K562 (cell line): ENCODE measurements at regions not wholly inside any gene's neighbourhood (a gene's known extent, or its start where the extent isn't known, plus 50 kb on each side); places are given as distances from the start of the nearest gene placed in this dataset.

Experiments used
- CTCF ChIP-seq, 3 experiments: IDR thresholded peaks in 2 of 3; conservative IDR thresholded peaks in 1 of 3; 2 replicates each; pipeline ENCODE4 v1.5.1; 2011 to 2012; ENCODE audit warnings: low read length in 3 of 3, mild to moderate bottlenecking in 3 of 3, control low read depth in 2 of 3, improper control_type of control experiment in 1 of 3, inconsistent platforms in 1 of 3, low read depth in 1 of 3, mixed read lengths in 1 of 3, moderate library complexity in 1 of 3; ENCODE audit not compliant: insufficient read depth in 2 of 3
- GTF2F1 ChIP-seq: IDR thresholded peaks from 2 replicates; pipeline ENCODE4 v1.6.1; 2011; ENCODE audit warnings: low read depth, low read length, improper control_type of control experiment
- PHTF2 ChIP-seq: fragments of 250-450 bp; sonication (Bioruptor Pico); IDR thresholded peaks from 2 replicates; pipeline ENCODE4 v1.5.0; 2021; ENCODE audit warnings: mild to moderate bottlenecking
- POLR2AphosphoS5 ChIP-seq: IDR thresholded peaks from 2 replicates; pipeline ENCODE4 v1.6.1; 2011; ENCODE audit warnings: mild to moderate bottlenecking, low read depth, low read length, moderate library complexity; ENCODE audit not compliant: control insufficient read depth, insufficient read depth
- RCOR1 ChIP-seq, 2 experiments: IDR thresholded peaks; 2 replicates each; pipeline ENCODE4 v1.6.1; 2012; ENCODE audit warnings: low read depth in 2 of 2, low read length in 2 of 2, borderline replicate concordance in 1 of 2, improper control_type of control experiment in 1 of 2
- REST ChIP-seq, 2 experiments: fragments of 450-650 bp; formaldehyde crosslinking in 1 of 2; IDR thresholded peaks; 2 replicates each; pipeline versions ENCODE4 v1.4.0 to v1.6.1; 2014 to 2020; ENCODE audit warnings: mild to moderate bottlenecking in 2 of 2, borderline replicate concordance in 1 of 2, low read depth in 1 of 2

GRCh38 chrX:55379396-55379795, 72.5 kb upstream of the MAGEH1 start:
- TF ChIP-seq CTCF (IDR thresholded peaks at IDR 0.05 in 2 of 3, conservative IDR thresholded peaks at IDR 0.05 in 1 of 3; ENCODE audit: insufficient read depth in 2 of 3, low read depth in 1 of 3, low read length in 3 of 3) (no peak), RCOR1 (IDR thresholded peaks at IDR 0.05; ENCODE audit: borderline replicate concordance in 1 of 2, low read depth in 2 of 2, low read length in 2 of 2) (no peak), PHTF2 (CRISPR knock-in tag) (no peak), POLR2AphosphoS5 (no peak), GTF2F1 (no peak), REST (IDR thresholded peaks at IDR 0.05; ENCODE audit: borderline replicate concordance) (no peak), REST (CRISPR knock-in tag; IDR thresholded peaks at IDR 0.05; ENCODE audit: low read depth) (no peak)
